HepG2 (cell line): ENCODE measurements at regions not wholly inside any gene's neighbourhood (a gene's known extent, or its start where the extent isn't known, plus 50 kb on each side); places are given as distances from the start of the nearest gene placed in this dataset.

Source experiments
- ATAC-seq: fragments of 200-7000 bp; cut with Tn5 transposase; 3 replicates; pipeline ENCODE4 v1.9.1; 2020; ENCODE audit warnings: mild to moderate bottlenecking, moderate library complexity
- BruUV-seq: library from RNA; stranded (reverse); fragments of 400-500 nt; replicated peaks from 2 replicates; lab custom pipeline; 2021; lab: Mats Ljungman, UMichigan
- CTCF ChIA-PET: fragments of 300-600 bp; formaldehyde crosslinking; extraction: SDS; loops from one replicate; lab custom pipeline; 2021; ENCODE audit warnings: low total read pairs, inconsistent platforms, low intra/inter-chr PET ratio; lab: Yijun Ruan, JAX
- POLR2A ChIA-PET: fragments of 350-600 bp; sonication (Branson Sonifier 250); formaldehyde crosslinking; loops from one replicate; lab custom pipeline; 2020; ENCODE audit warnings: antibody characterized with exemption, inconsistent platforms; lab: Yijun Ruan, JAX
- DNase-seq: peaks from one replicate; pipeline ENCODE4 v3.0.0-alpha.2; 2015; ENCODE audit warnings: low spot score
- FAIRE-seq: peaks from 3 replicates; lab custom pipeline; 2011; peaks lifted over from hg19 to GRCh38; lab: Jason Lieb, UNC
- H2AFZ ChIP-seq: one replicate; pipeline ENCODE4 v1.6.1; 2011; ENCODE audit warnings: low read length, inconsistent platforms
- H3K27ac ChIP-seq: fragments of 300-600 bp; 3 replicates; pipeline ENCODE4 v1.8.0; 2011; ENCODE audit warnings: mixed run types, mild to moderate bottlenecking, mixed read lengths, low read length, inconsistent platforms; ENCODE audit not compliant: insufficient read depth; ENCODE audit errors: extremely low read length
- H3K27me3 ChIP-seq, 2 experiments: fragments of 200-600 bp in 1 of 2; 2 replicates in 1 of 2; 3 replicates in 1 of 2; pipeline versions ENCODE4 v1.6.0 to v1.8.0; 2011; ENCODE audit warnings: low read length in 2 of 2, mild to moderate bottlenecking in 2 of 2, moderate library complexity in 2 of 2, inconsistent platforms in 1 of 2; ENCODE audit not compliant: insufficient read depth in 2 of 2, control insufficient read depth in 1 of 2
- H3K36me3 ChIP-seq, 2 experiments: fragments of 200-600 bp in 1 of 2; replicated peaks in 1 of 2; 2 replicates in 1 of 2; 3 replicates in 1 of 2; pipeline versions ENCODE4 v1.5.1 to v1.8.0; 2011; ENCODE audit warnings: low read length in 2 of 2, inconsistent platforms in 1 of 2; ENCODE audit not compliant: insufficient read depth in 2 of 2, control insufficient read depth in 1 of 2
- H3K4me1 ChIP-seq: 2 replicates; pipeline ENCODE4 v1.5.1; 2012; ENCODE audit warnings: low read length, inconsistent platforms; ENCODE audit not compliant: insufficient read depth
- H3K4me2 ChIP-seq: 2 replicates; pipeline ENCODE4 v1.6.0; 2011; ENCODE audit warnings: low read depth, low read length, inconsistent platforms
- H3K4me3 ChIP-seq, 3 experiments: fragments of 200-600 bp in 1 of 3; sonication (generic), shearing (Covaris generic) in 1 of 3; replicated peaks in 1 of 3; 2 replicates each; pipeline ENCODE4 v1.5.1; 2011 to 2016; ENCODE audit warnings: low read length in 3 of 3, inconsistent platforms in 2 of 3, low read depth in 2 of 3, mild to moderate bottlenecking in 2 of 3, control low read depth in 1 of 3, mixed read lengths in 1 of 3; ENCODE audit not compliant: insufficient read depth in 1 of 3
- H3K79me2 ChIP-seq: one replicate; pipeline ENCODE4 v1.6.1; 2011; ENCODE audit warnings: low read length, inconsistent platforms; ENCODE audit not compliant: insufficient read depth
- H3K9ac ChIP-seq: 2 replicates; pipeline ENCODE4 v1.6.0; 2011; ENCODE audit warnings: mild to moderate bottlenecking, low read depth, low read length, inconsistent platforms; ENCODE audit not compliant: insufficient read depth
- H3K9me3 ChIP-seq: 2 replicates; pipeline ENCODE4 v1.5.1; 2012; ENCODE audit warnings: mild to moderate bottlenecking, low read length
- H4K20me1 ChIP-seq: 2 replicates; pipeline ENCODE4 v1.6.0; 2011; ENCODE audit warnings: inconsistent platforms, mild to moderate bottlenecking, low read length, moderate library complexity; ENCODE audit not compliant: insufficient read depth
- EZH2 ChIP-seq: conservative IDR thresholded peaks from 2 replicates; pipeline ENCODE4 v1.6.1; 2012; ENCODE audit warnings: mild to moderate bottlenecking, low read depth, low read length, moderate library complexity
- MED1 ChIP-seq: sonication (generic); formaldehyde crosslinking; IDR thresholded peaks from 2 replicates; pipeline ENCODE4 v1.4.0; 2020; ENCODE audit warnings: missing genetic modification reagents
- NFYC ChIP-seq: IDR thresholded peaks from 2 replicates; pipeline ENCODE4 v1.6.1; 2016; ENCODE audit warnings: missing genetic modification reagents, missing compliant biosample characterization
- PATZ1 ChIP-seq: sonication (generic); formaldehyde crosslinking; IDR thresholded peaks from 2 replicates; pipeline ENCODE4 v1.4.0; 2020; ENCODE audit warnings: missing genetic modification reagents
- SMARCC2 ChIP-seq: fragments of 450-650 bp; IDR thresholded peaks from 2 replicates; pipeline ENCODE4 v1.6.1; 2017; ENCODE audit warnings: antibody characterized with exemption, mild to moderate bottlenecking
- TBP ChIP-seq: sonication (generic); formaldehyde crosslinking; IDR thresholded peaks from 2 replicates; pipeline ENCODE4 v1.5.0; 2020; ENCODE audit warnings: missing genetic modification reagents
- TEAD2 ChIP-seq: sonication (generic); formaldehyde crosslinking; IDR thresholded peaks from 2 replicates; pipeline ENCODE4 v1.9.0; 2021; ENCODE audit warnings: missing genetic modification reagents
- ZBTB21 ChIP-seq: sonication (generic); formaldehyde crosslinking; IDR thresholded peaks from 2 replicates; pipeline ENCODE4 v1.4.0; 2020; ENCODE audit warnings: missing genetic modification reagents
- ZNF879 ChIP-seq: sonication (generic); formaldehyde crosslinking; IDR thresholded peaks from 2 replicates; pipeline ENCODE4 v1.8.1; 2023; ENCODE audit warnings: missing genetic modification reagents
- WGBS: methylation state at CpG from one replicate; pipeline ENCODE4 v1.1.6; 2017; ENCODE audit warnings: low lambda C conversion rate; 5-methylcytosine and 5-hydroxymethylcytosine counted together
- in situ Hi-C: cut with HindIII; loops from 2 replicates; pipeline ENCODE4 v1.10.0; 2017; ENCODE audit warnings: low pct_unique_long_range_greater_than_20kb; ENCODE audit not compliant: extremely low pct_ligation_motif_present
- intact Hi-C: fragments of 100-400 bp; cut with micrococcal nuclease; formaldehyde crosslinking; loops from one replicate; pipeline ENCODE4 v1.10.0; 2022; ENCODE audit not compliant: unreplicated experiment

- H3K79me2 ChIP-seq = no peaks in the 10 kb centered on the region
- ChIA-PET CTCF (no interaction called here), POLR2A (no interaction called here)
- H3K36me3 ChIP-seq = no peaks in the 10 kb centered on the region
- H3K9me3 ChIP-seq = no peaks in the 10 kb centered on the region
- peaks cover 9% of the 10 kb centered on the region; the same call in 1 of the 2 replicates for H3K4me1 ChIP-seq
- H3K4me2 ChIP-seq = no peak overlapping the region
- no peak overlapping the region for H3K9ac ChIP-seq
- ATAC-seq = no peak
- H4K20me1 ChIP-seq = no peaks in the 10 kb centered on the region
- no peak for TF ChIP-seq TEAD2 (CRISPR knock-in tag)
- no peaks in the 10 kb centered on the region for H3K27me3 ChIP-seq
- DNase-seq = no peak
- H3K27ac ChIP-seq = no peak overlapping the region
- H2AFZ ChIP-seq = no peak overlapping the region
- BruUV-seq = no TSS peak
- 94% methylated on average over 1 of the region's 1 CpG for WGBS
- in situ Hi-C loops (no loop called here), intact Hi-C loops (no loop called here)
- H3K4me3 ChIP-seq = no peak overlapping the region
- no peak for FAIRE-seq
Observed at GRCh38 chr11:94702481-94702880, 65.7 kb upstream of the AMOTL1 start.

GRCh38 chr11:94705419-94705818, 62.7 kb upstream of the AMOTL1 start:
- Histone ChIP-seq H3K36me3 (no peaks in the 10 kb centered on the region), H2AFZ (no peak overlapping the region), H3K9me3 (no peaks in the 10 kb centered on the region), H3K4me2 (no peak overlapping the region), H3K9ac (no peak overlapping the region), H3K27me3 (no peaks in the 10 kb centered on the region), H3K4me1 (peaks cover 10% of the 10 kb centered on the region; the same call in 1 of the 2 replicates), H4K20me1 (no peaks in the 10 kb centered on the region), H3K79me2 (no peaks in the 10 kb centered on the region), H3K27ac (no peak overlapping the region), H3K4me3 (no peak overlapping the region)
- FAIRE-seq (no peak), DNase-seq (no peak), ATAC-seq (no peak)
- no TSS peak for BruUV-seq
- in situ Hi-C loops (no loop called here), intact Hi-C loops (no loop called here)
- ChIA-PET CTCF (no interaction called here), POLR2A (no interaction called here)
- TF ChIP-seq MED1 (CRISPR knock-in tag) = no peak
- no peak for TF ChIP-seq PATZ1 (CRISPR knock-in tag)
- no peak for TF ChIP-seq ZNF879 (CRISPR knock-in tag)
- TF ChIP-seq ZBTB21 (CRISPR knock-in tag) = no peak
- TF ChIP-seq NFYC = no peak
- TF ChIP-seq TBP (CRISPR knock-in tag) = no peak
- TF ChIP-seq EZH2 = no peak
- TF ChIP-seq SMARCC2 = no peak
